ENCODE measurements at regions not wholly inside any gene's neighbourhood (a gene's known extent, or its start where the extent isn't known, plus 50 kb on each side); places are given as distances from the start of the nearest gene placed in this dataset.

- no peak for TF ChIP-seq CTCF (conservative IDR thresholded peaks at IDR 0.05; ENCODE audit: low read length)
- TF ChIP-seq EZH2phosphoT487 (IDR thresholded peaks at IDR 0.05; ENCODE audit: borderline replicate concordance), result no peak
These were observed 1426.5 kb upstream of the C9orf72 start for GRCh38 chr9:28999806-29000205.

All from Loucy (cell line).